ENCODE measurements at regions not wholly inside any gene's neighbourhood (a gene's known extent, or its start where the extent isn't known, plus 50 kb on each side); places are given as distances from the start of the nearest gene placed in this dataset.

DNA sequence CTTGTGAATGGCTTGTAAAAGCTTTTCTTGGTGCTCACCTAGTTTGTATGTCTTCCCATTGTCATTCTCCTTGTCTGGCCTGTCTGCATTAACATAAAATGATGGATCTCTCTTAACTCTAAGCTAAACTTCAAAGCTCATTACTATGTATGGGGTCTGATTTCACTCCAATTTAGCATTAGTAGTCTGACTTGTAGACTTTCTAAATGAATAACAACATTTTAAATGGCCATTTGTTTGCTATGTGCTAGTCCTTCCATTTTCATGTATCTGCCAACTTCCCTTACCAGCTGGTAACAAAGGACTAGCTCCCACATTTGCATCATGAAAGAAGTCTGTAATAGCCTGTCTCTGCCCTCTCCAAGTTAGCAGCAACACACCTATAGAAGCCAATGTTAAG lies 324.2 kb upstream of the RGPD4 start:
- H3K4me3 ChIP-seq (replicated peaks; ENCODE audit: low read depth, low read length) = no peak overlapping the region
- TF ChIP-seq, protein P1, sequence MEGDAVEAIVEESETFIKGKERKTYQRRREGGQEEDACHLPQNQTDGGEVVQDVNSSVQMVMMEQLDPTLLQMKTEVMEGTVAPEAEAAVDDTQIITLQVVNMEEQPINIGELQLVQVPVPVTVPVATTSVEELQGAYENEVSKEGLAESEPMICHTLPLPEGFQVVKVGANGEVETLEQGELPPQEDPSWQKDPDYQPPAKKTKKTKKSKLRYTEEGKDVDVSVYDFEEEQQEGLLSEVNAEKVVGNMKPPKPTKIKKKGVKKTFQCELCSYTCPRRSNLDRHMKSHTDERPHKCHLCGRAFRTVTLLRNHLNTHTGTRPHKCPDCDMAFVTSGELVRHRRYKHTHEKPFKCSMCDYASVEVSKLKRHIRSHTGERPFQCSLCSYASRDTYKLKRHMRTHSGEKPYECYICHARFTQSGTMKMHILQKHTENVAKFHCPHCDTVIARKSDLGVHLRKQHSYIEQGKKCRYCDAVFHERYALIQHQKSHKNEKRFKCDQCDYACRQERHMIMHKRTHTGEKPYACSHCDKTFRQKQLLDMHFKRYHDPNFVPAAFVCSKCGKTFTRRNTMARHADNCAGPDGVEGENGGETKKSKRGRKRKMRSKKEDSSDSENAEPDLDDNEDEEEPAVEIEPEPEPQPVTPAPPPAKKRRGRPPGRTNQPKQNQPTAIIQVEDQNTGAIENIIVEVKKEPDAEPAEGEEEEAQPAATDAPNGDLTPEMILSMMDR (IDR thresholded peaks at IDR 0.05; ENCODE audit: insufficient read depth, low read length, poor library complexity, severe bottlenecking) = no peak
- no peaks in the 10 kb centered on the region for H3K36me3 ChIP-seq (ENCODE audit: control insufficient read depth, insufficient read depth, low read length)
- no peak for DNase-seq (ENCODE audit: extremely low read depth, insufficient read length)
- H3K27me3 ChIP-seq (replicated peaks; ENCODE audit: control insufficient read depth, insufficient read depth, low read length) = no peaks in the 10 kb centered on the region

- H3K36me3 ChIP-seq (ENCODE audit: control insufficient read depth, insufficient read depth, low read length) = no peaks in the 10 kb centered on the region
- H3K27me3 ChIP-seq (replicated peaks; ENCODE audit: control insufficient read depth, insufficient read depth, low read length) = no peaks in the 10 kb centered on the region
- DNase-seq (ENCODE audit: extremely low read depth, insufficient read length) = no peak
- no peak overlapping the region for H3K4me3 ChIP-seq (replicated peaks; ENCODE audit: low read depth, low read length)
- TF ChIP-seq, protein P1 (IDR thresholded peaks at IDR 0.05; ENCODE audit: insufficient read depth, low read length, poor library complexity, severe bottlenecking) = no peak
These were observed 314.5 kb upstream of the RGPD4 start for GRCh38 chr2:107511970-107512789.

DNA sequence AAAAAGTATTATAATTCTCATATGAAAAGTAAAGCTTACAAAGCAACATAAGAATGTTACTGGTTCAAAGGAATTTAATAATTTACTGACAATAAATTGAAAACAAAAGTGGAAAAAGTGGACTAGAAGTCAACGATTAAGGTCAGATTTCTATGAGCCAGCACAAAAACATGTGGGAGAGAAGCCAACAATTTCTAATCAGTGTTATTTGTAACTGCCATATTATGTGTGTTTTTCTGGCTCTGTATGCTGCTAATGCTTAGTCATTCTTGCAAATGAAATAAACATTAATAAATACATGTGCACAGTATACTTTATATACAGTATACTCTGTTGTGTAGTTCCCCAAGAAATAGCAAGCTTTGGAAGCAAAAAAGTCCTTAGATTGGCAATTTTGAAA lies 301.3 kb upstream of the RGPD4 start:
- Histone ChIP-seq H3K4me3 (replicated peaks; ENCODE audit: low read depth, low read length) (no peak overlapping the region), H3K27me3 (replicated peaks; ENCODE audit: control insufficient read depth, insufficient read depth, low read length) (no peaks in the 10 kb centered on the region), H3K36me3 (ENCODE audit: control insufficient read depth, insufficient read depth, low read length) (no peaks in the 10 kb centered on the region)
- DNase-seq (ENCODE audit: extremely low read depth, insufficient read length) = no peak
- TF ChIP-seq, protein P1 (IDR thresholded peaks at IDR 0.05; ENCODE audit: insufficient read depth, low read length, poor library complexity, severe bottlenecking) = no peak

DNA sequence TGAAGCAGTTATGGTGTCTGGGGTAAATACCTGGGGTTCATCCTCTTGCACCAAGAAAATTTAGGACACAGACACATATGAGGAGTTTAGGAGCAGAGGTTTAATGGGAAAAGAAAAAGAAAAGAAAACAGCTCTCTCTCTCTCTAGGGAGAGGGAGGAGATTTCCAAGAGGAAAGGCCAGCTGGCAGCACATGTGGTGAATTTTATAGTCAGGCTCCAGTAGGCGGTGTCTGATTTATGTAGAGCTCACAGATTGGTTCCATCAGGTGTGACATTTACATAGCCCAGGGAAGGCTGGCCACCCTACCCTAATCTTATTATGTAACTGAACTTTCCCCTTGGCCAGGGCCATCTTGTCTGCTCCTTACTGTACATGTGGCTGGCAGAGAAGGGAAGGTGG lies 297.5 kb upstream of the RGPD4 start:
- H3K36me3 ChIP-seq (ENCODE audit: control insufficient read depth, insufficient read depth, low read length) = no peaks in the 10 kb centered on the region
- H3K4me3 ChIP-seq (replicated peaks; ENCODE audit: low read depth, low read length) = no peak overlapping the region
- no peaks in the 10 kb centered on the region for H3K27me3 ChIP-seq (replicated peaks; ENCODE audit: control insufficient read depth, insufficient read depth, low read length)
- DNase-seq (ENCODE audit: extremely low read depth, insufficient read length) = no peak
- TF ChIP-seq, protein P1 (IDR thresholded peaks at IDR 0.05; ENCODE audit: insufficient read depth, low read length, poor library complexity, severe bottlenecking) = no peak

GRCh38 chr2:107530046-107530445 lies 296.6 kb upstream of the RGPD4 start:
- TF ChIP-seq, protein P1 (IDR thresholded peaks at IDR 0.05; ENCODE audit: insufficient read depth, low read length, poor library complexity, severe bottlenecking) = no peak
- DNase-seq (ENCODE audit: extremely low read depth, insufficient read length) = no peak
- no peaks in the 10 kb centered on the region for H3K36me3 ChIP-seq (ENCODE audit: control insufficient read depth, insufficient read depth, low read length)
- no peaks in the 10 kb centered on the region for H3K27me3 ChIP-seq (replicated peaks; ENCODE audit: control insufficient read depth, insufficient read depth, low read length)
- H3K4me3 ChIP-seq (replicated peaks; ENCODE audit: low read depth, low read length) = no peak overlapping the region

All from GM06990 (cell line).